HG02678 (cell line): ENCODE measurements at regions not wholly inside any gene's neighbourhood (a gene's known extent, or its start where the extent isn't known, plus 50 kb on each side); places are given as distances from the start of the nearest gene placed in this dataset.
"Not testable (repeated sequence)": the region's sequence is repeated elsewhere in the genome, so short reads cannot be mapped to it uniquely, and the experiment has no call there.

ENCODE experiments used
- ATAC-seq: cut with Tn5 transposase; IDR thresholded peaks from one replicate; pipeline ENCODE4 v1.9.1; 2021; ENCODE audit warnings: mild to moderate bottlenecking, moderate library complexity; ENCODE audit not compliant: unreplicated experiment

DNA sequence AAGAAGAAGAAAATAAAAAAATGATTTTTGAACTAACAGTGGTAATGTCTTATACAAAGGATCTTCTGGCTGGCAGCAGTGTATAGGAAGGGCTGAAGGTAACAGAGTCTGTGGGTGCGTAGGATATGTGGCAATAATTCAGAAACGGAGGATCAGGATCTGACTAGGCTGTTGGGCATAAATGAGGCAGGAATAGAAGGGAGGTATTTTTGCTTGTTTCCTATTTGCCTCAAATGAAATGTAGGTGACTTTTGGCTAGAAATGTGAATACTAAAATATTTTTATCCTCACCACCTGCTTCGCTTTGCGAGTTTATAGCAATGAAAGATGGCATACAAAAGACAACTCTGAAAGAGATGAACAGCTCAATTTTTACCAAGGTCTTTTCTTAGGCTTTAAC, 1086.1 kb upstream of the CELF4 start:
- ATAC-seq, result no peak

DNA sequence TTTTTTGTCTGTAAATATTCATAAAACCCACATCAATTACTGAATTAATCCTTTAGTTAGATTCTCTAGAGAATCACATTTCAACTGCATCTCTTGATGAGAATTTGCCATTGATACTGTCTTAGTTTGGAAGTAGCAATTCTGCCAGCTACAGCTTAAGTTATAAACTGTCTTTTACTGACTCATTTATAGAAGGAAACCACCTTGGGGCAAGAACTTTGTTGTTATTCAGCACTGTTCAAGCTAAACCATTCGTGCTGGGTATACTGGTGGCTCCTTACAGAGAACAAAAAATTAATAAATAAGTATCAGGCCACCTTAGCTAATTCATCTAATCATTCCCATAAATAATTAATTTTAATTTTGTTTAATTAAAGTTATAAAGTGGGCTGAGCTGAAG, 1082.6 kb upstream of the CELF4 start:
- no peak for ATAC-seq

DNA sequence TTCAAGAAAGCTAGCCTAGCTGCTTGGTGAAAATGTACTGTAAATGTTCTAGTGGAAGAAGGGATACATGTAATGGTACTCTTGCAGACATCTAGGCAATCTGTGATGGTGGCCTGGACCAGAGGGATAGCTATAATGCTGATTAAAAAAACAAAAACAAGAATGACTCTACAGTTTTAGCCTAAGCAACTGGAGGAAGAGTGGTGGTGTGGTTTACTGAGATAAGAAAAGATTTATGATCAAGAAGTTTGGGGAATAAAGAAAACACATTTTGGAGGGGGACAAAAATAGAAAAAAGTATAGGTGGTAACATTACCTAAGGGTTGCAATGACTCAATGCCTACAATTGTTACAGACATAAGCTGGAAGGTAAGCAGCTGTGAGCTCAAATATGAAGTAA, 1080.7 kb upstream of the CELF4 start:
- ATAC-seq, result no peak

DNA sequence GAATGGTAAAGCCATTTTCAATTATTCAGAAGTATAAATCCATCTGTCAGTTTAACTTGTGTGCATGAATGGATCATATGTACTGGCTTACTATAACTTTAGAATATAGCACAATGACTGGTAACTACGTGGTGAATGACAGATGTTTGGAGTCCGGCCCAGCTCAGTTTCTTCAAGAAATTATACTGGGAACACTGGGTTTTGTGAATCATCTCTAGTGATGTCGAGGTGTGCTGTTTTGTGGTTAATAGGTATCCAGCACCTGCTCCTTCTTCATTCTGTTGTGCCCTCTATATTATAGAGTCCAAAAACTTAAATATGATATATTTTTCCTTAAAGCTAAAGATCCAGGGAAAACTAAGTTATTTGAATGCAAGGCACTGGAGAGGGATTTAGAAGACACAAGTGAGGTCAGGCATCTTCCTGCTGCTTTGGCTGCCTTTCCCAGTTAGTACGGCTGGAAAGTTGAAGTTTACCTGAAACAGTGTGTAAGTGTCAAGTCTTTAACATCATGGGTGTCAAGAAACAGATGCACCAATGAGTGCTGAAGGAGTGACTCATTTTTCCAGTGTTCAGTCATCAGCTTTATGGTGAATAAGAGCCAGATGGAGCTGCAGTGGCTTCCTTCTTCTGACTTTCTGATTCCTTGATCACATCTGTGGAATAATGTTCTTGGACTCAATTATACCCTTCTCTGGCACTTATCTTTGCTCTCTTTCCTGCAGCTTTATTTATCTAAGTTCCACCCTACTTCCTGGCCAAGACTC, 1079.5 kb upstream of the CELF4 start:
- no peak for ATAC-seq

DNA sequence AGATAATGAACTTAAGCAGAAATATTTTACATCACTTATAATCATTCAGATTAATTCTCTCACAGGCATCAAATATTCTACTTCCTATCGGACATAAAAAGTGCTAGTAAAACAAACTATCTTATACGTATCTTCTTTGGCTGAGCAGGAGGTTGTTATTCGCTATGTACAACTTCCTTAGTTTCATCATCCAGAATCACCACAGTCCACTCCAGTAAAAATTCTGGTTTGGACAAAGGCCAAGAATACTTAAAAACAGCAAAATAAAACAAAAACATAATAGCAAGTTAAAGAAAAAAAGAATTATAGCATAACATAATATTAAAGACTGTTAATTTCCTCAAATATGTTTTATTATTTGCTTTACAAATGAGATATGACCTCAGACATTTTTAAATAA, 1077.1 kb upstream of the CELF4 start:
- no peak for ATAC-seq

DNA sequence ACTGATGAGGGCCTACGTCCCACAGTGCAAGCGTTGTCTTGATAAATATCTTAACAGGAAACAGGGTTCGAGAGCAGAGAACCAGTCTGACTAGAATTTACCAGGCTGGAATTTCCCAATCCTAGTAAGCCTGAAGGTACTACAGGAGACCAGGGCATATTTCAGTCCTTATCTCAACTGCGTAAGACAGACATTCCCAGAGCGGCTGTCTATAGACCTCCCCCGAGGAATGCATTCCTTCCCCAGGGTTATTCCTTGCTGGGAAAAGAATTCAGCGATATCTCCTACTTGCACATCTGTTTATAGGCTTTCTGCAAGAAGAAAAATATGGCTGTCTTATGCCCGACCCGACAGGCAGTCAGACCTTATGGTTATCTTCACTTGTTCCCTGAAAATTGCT, 1074.1 kb upstream of the CELF4 start:
- not testable (repeated sequence) for ATAC-seq

DNA sequence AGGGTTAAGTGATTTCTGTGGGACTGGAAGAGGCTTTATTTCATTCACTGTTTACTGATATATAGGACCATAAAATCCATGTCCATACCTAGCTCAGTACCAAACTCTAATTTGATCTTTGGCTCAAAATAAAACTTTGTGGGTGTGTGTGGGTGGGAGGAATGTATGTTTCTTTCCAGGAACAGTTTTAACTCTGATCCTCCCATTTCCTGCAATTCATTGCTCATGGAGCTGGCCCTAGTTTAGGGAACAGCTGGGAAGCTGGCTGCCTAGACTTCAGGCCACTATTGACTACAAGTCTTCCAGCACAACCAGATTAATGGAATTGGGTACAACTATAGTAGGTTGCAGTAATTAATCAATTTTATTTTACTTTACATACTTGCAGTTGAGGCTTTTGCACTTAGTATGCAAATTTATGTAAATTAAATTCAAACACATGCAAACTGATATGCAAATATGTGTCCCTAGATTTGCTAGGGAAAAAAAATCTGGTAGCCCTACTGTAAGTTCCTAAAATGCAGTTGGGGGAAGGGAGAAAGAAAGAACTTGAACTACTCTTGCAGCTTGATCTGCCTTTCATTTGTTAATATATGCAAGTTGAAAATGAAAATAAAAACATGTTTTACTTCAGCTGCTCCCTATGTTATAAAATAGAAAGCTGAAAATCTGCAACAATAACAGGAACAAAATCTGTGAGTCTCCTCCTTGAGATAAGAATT, 1070.3 kb upstream of the CELF4 start:
- ATAC-seq, result no peak

DNA sequence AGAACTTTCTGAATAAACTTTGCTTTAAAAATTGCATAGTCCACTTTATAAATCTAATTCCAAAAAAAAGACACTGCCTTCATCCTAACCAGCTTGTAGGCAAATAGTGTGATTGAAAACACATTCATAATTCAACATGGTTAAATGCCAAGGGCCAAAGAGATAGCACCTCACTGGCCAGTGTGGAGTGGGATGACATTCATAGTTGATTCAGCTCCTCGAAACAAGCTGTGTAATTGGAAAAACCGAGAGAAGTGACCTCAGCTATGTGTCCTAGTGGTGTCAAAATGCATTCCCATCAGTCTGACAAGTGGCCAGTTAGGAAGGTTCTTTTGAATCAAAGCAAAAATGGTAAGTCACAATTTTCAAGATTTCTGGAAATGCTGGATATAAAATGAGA, 1068.5 kb upstream of the CELF4 start:
- no peak for ATAC-seq

DNA sequence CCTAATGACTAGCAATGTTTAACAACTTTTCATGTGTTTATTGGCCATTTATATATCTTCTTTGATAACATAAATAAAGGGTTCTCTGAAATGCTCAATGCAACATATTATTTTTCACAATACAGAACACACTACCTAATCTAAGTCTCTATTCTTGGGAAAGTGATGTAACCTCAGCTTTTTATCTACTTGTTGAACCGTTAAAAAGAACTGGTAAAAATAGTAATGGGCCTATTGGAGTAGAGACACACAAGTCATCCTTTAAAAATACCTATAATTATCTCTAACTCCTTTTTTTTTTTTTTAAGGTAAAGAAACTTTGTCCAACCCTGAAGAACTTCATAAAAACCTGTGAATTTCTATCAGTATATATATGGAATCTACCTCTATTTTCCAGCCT, 1067.7 kb upstream of the CELF4 start:
- ATAC-seq, result no peak

DNA sequence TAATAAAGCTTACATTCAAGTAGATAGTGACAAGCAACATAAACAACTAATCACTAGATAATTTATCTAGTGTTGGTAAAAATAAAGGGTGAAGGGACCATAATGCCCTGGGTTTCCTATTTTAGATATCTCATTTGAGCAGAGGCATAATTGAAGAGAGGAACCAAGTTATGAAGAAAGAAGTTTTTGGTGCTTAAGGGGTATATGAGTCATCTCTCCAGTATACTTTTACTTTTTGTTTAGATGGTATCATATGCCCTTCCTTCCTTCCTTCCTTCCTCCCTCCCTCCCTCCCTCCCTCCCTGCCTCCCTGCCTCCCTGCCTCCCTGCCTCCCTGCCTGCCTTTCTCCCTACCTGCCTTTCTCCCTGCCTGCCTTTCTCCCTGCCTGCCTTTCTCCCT, 1053.5 kb upstream of the CELF4 start:
- no peak for ATAC-seq

DNA sequence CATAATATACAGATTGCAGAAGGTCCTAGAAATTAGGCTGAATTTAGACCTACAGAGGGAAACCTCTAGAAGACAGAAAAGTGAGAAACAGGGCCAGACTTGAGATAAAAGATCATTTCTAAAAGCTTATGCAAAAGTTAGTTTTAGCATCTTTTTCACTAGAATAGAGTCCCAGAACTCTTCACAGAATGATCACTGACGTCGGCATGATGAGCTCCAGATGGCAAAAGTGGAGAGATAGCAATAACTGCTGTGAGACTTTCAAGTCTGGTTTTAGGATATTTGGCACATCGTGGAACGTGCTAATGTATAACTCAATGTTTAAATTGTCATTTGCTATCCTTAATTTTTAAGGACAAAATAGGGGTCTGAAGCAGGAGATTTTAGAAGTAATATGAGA, 1050.7 kb upstream of the CELF4 start:
- no peak for ATAC-seq

DNA sequence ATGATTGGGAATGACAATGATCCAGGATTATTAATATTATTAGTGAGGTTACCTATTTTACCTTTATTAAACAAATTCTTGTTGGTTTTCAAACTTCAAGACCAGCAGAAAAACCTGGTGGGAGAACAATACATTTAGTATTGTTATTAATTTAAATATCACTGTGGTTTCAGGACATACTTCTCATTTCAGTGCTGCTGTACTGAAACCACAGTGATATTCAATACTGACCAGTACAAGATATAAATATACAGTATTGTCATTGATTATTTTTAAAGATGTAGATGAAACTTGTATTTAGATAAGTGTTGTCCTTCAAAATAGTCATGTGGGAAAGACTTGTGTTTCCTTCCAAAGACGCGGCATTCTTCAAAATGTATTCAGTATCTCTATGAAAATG, 1047.3 kb upstream of the CELF4 start:
- ATAC-seq, result no peak

DNA sequence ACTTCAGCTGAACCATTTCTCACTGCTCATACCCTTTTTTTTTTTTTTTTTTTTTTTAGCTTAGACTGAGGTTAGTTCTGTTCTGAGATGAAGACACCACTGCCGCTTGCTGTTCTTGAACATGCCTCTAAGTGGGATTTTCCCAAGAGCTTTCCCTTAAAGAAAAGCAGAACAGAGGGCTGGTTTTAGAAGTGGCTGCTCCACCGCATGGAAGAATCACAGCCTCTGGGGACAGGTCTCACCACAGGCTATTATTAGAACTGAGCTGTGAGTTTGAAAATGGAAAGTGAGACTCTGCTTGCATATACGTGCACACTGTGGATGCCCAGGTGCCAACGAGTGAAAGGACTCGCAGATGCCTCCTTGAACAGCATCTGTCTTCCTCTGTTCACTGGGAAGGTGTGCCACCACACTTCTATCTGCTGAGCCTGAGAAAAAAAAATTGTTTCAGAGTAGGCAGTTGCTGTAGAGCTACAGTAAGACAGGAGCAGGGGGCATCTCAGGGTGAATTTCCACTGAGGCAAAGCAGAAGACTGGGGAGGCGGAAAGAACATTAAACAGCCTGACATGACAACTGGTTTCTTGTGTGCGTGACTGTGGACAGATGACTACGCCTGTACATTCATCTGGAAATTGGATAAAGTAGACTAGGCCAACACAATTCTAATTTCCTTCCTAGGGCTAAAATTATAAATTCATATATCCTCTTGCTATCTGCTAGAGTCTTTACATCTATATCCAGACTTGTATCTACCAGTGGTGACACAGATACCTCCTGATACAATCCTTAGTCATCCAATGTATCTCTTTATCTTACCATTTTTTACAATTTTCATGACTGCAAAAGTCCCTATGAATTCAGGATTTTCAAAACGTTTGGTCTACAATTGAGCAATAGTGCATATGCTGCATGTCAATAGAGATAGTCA, 1045.7 kb upstream of the CELF4 start:
- peak; percentile 84 for ATAC-seq

DNA sequence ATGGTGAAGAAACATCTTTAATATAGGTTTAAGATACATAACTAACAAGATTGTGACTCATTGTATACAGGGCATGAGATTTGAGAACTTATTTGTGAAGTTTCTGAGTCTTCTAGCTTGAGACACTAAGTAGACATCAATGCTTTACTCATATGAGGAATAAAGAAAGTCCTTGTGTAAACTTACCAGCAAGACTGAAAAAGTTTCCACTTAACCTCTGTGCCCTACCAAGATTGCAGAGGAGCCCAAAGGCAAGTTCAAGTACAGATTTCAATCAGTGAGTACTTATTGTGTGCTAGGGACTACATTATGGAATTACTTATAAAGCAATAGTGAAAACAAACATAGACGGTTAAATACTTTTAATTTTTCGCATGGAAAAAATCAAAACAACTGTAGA, 1041.2 kb upstream of the CELF4 start:
- ATAC-seq, result peak; percentile 38

DNA sequence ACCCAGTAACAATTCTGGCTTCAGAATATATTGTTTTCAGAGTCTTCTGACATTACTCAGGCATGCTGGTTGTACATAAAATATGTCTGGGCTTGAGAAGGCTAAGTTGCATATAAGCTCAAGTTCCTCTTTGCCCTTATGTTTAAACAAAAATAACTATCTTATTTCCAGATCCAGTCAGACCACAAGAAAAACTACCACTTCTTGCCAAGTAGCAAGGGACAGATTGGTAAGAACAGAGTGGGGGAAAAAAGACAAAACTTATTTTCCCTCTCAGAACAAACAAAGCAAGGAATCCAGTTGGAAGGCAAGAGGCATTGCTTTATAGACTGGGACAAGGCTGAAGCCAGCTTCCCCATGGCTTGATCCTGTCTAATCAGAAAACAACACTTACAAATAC, 1036.7 kb upstream of the CELF4 start:
- ATAC-seq, result no peak

DNA sequence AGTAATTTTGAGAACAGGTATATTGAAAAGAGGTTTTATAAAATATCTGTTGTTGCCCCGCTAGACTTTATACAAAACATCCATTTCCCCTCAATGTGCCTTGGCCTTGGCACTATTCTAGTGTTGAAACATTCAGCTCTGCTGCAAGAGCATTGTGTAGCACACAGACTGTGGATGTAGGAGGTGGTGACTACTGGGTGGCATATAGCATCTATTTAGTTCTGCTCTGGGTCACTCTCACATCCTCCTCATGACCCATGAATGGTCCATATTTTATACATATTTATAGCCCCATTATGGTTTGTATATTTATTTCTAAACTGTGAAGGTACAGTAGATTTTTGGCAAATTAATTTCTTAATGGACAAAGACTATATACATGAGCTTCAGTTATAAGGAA, 1022.0 kb upstream of the CELF4 start:
- ATAC-seq, result no peak

DNA sequence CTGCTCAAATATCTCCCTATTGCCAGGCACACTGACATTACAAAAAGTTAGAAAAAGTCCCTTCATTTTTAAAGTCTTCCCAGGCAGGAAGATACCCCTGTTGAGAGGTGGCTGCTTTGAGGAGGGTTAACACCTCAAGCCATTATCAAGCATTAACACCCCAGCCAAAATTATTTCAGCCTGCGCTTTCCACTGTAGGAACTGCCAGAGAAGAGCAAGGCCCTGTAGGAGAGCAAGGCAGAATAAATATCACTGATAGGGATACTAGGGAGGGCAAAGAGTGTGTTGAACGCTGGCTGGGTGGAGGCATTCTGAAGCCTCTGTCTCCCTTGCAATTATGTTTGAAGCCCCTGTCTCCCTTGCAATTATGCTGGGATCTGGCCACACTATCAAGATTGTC, 1020.7 kb upstream of the CELF4 start:
- ATAC-seq, result no peak

DNA sequence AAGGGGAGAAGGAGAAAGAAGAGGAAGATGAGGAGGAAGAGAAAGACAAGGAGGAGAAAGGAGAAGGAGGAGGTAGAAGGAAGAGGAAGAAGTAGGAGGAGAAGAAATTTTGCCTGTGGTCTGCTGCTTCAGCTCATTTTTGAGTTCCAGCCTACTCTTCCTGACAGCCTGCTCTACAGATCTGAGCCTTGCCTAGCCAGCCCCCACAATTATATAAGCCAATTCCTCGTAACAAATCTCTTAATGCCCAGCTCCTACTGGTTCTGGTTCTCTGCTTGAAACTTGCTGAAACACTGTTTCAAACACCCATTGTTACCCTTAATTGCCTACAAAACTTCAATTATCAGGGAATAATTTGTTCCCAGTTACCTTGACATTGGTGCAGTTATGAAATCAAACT, 1014.2 kb upstream of the CELF4 start:
- no peak for ATAC-seq

DNA sequence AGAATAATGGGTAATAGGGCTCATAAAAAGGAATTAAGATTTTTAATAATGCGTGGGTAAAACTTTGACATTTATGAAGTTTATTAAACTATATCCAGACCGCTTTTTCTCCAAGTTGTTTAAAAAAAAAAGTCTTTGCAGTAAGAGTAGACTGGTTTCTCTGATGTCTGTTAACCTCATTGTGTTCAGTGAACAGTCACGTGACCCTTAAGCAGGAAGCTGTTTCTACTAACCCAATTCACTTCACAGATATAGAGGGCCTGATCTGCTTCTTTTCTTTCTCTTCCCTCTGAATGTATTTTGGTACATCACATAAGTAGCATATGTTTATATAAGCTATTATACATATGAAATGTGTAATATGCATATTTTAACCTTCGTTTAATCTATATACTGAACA, 1011.3 kb upstream of the CELF4 start:
- ATAC-seq, result no peak

DNA sequence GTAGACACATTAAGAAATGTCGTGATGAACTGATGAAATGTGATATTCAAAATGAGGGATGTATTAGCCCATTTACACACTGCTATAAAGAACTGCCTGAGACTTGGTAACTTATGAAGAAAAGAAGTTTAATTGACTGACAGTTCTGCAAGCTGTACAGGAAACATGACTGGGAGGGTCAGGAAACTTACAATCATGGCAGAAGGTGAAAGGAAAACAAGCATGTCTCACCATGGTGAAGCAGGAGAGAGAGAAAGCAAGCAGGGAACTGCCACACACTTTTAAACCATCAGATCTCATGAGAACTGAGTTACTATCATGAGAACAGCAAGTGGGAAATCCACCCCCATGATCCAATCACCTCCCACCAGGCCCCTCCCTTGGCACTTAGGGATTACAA, 1010.8 kb upstream of the CELF4 start:
- no peak for ATAC-seq

DNA sequence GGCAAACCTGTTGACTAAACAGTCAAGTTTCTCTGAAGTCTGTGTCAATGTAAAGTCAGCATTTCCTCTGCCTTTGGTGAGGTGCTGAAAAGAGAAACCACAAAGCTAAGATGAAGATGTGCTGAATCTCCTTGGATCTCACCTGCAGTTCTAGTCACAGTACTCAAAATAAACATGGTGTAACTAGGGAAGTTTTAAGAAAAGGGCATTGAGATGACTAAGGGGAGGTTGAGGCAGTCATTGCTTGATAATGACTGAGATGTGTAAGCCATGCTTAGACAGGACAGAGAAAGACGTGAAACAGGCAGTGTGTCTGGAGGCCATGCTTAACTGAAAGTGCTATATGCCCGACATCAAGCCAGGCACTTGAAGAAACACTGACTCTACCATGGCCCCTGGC, 1010.0 kb upstream of the CELF4 start:
- ATAC-seq, result no peak

DNA sequence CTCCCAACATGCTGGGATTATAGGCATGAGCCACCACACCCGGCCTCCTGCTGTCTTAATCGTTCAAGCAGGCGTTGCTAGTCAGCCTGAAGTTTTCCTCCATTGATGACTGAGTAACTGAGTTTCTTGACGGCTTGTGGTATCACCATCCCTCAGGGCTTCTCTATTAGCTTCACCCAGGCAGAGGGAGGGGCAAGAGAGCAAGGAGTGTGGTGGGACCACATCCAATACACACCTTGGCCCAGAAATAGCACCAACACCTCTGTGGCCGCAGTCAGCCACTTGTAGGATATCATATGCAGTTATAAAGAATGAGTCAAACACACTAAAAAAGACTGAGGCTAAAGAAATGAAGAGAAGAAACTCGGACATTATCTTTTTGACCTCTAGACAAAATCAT, 1009.4 kb upstream of the CELF4 start:
- ATAC-seq, result no peak
